PC-9 (cell line): ENCODE measurements at regions not wholly inside any gene's neighbourhood (a gene's known extent, or its start where the extent isn't known, plus 50 kb on each side); places are given as distances from the start of the nearest gene placed in this dataset.

Source experiments
- EZH2 ChIP-seq: fragments of 200-600 bp; sonication (generic); IDR thresholded peaks from 2 replicates; pipeline ENCODE4 v1.8.0; 2017; ENCODE audit warnings: antibody characterized with exemption, low read depth
- TF ChIP-seq, protein P1 (sequence below): fragments of 200-600 bp; sonication (generic); conservative IDR thresholded peaks from 2 replicates; pipeline ENCODE4 v1.6.1; 2017; ENCODE audit warnings: mixed run types, antibody characterized with exemption, mild to moderate bottlenecking, moderate library complexity

DNA sequence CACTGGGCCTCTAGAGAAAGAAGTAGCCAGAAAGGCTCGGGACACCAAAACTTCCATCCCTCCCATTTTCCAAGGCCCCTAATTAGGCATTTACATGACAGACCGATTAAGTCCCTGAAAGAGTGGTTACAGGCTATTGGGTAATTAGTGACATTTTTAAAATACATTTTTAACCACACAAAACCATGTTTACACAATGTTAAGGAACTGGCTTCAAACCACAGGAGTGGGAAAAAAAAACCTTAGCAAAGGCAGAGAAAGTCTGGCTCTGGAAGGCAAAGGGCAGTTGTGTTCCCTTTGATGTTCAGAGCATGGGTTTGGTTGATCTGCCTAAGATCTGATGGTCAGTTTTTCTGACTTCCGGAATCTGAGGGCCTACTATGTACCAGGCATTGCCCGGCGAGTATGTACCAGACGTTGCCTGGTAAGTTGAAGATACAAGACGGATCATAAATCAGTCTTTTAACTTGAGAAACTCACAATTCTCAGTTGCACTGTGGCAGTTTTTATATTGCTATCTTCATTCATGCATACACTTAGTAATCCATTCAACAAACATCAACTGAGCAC lies 576.5 kb downstream of the MED13L start:
- TF ChIP-seq, protein P1, sequence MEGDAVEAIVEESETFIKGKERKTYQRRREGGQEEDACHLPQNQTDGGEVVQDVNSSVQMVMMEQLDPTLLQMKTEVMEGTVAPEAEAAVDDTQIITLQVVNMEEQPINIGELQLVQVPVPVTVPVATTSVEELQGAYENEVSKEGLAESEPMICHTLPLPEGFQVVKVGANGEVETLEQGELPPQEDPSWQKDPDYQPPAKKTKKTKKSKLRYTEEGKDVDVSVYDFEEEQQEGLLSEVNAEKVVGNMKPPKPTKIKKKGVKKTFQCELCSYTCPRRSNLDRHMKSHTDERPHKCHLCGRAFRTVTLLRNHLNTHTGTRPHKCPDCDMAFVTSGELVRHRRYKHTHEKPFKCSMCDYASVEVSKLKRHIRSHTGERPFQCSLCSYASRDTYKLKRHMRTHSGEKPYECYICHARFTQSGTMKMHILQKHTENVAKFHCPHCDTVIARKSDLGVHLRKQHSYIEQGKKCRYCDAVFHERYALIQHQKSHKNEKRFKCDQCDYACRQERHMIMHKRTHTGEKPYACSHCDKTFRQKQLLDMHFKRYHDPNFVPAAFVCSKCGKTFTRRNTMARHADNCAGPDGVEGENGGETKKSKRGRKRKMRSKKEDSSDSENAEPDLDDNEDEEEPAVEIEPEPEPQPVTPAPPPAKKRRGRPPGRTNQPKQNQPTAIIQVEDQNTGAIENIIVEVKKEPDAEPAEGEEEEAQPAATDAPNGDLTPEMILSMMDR: no peak
- no peak for TF ChIP-seq EZH2
